ENCODE measurements at regions not wholly inside any gene's neighbourhood (a gene's known extent, or its start where the extent isn't known, plus 50 kb on each side); places are given as distances from the start of the nearest gene placed in this dataset.

DNA sequence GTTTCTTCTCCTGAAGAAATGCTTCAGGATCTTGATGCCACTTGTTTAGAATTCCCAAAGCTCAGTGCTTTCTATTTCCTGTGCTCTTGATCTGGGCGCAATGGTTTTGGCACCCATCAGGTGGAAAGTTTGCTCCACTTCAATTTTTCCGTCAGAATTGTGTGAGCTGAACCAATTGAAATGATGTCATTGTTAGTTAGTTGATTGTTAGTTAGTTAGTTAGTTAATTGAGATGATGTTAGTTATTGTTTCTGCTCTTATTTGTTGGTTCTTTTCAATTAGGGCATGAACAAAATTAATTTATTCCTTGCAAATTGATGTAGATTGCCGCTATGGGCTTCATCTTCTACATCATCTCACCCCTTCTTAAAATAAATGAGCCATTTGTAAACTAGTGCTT is 252.6 kb downstream of the BAMBI start:
- no peak for TF ChIP-seq CREBBP (IDR thresholded peaks at IDR 0.05; ENCODE audit: low read depth, low read length)
- TF ChIP-seq, protein P1, sequence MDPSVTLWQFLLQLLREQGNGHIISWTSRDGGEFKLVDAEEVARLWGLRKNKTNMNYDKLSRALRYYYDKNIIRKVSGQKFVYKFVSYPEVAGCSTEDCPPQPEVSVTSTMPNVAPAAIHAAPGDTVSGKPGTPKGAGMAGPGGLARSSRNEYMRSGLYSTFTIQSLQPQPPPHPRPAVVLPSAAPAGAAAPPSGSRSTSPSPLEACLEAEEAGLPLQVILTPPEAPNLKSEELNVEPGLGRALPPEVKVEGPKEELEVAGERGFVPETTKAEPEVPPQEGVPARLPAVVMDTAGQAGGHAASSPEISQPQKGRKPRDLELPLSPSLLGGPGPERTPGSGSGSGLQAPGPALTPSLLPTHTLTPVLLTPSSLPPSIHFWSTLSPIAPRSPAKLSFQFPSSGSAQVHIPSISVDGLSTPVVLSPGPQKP (CRISPR knock-in tag; IDR thresholded peaks at IDR 0.05): no peak
- TF ChIP-seq RBM25 (IDR thresholded peaks at IDR 0.05; ENCODE audit: low read depth, low read length, severe bottlenecking): no peak
- TF ChIP-seq, protein P2, sequence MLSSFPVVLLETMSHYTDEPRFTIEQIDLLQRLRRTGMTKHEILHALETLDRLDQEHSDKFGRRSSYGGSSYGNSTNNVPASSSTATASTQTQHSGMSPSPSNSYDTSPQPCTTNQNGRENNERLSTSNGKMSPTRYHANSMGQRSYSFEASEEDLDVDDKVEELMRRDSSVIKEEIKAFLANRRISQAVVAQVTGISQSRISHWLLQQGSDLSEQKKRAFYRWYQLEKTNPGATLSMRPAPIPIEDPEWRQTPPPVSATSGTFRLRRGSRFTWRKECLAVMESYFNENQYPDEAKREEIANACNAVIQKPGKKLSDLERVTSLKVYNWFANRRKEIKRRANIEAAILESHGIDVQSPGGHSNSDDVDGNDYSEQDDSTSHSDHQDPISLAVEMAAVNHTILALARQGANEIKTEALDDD (IDR thresholded peaks at IDR 0.05): peak; percentile 39; the same call in 1 of the 2 replicates
- TF ChIP-seq ARID2 (IDR thresholded peaks at IDR 0.05): no peak
- TF ChIP-seq GATAD2B (IDR thresholded peaks at IDR 0.05; ENCODE audit: borderline replicate concordance): no peak
- no peak for TF ChIP-seq BRF1 (IDR thresholded peaks at IDR 0.05; ENCODE audit: borderline replicate concordance, extremely low read depth, insufficient read length)
- TF ChIP-seq, protein P3, sequence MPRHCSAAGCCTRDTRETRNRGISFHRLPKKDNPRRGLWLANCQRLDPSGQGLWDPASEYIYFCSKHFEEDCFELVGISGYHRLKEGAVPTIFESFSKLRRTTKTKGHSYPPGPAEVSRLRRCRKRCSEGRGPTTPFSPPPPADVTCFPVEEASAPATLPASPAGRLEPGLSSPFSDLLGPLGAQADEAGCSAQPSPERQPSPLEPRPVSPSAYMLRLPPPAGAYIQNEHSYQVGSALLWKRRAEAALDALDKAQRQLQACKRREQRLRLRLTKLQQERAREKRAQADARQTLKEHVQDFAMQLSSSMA (CRISPR knock-in tag; IDR thresholded peaks at IDR 0.05): no peak
- H4K20me1 ChIP-seq (replicated peaks; ENCODE audit: control insufficient read depth, insufficient read depth, low read length): no peaks in the 10 kb centered on the region
- intact Hi-C loops (cut with micrococcal nuclease) (no loop called here), in situ Hi-C loops (cut with MboI) (no loop called here)
- H3K9me3 ChIP-seq (replicated peaks; ENCODE audit: control insufficient read depth, insufficient read depth, low read depth, low read length): no peaks in the 10 kb centered on the region
- no peak overlapping the region for H3K9ac ChIP-seq (ENCODE audit: insufficient read depth in 1 of 2, low read depth in 2 of 2, low read length in 2 of 2)
- no peaks in the 10 kb centered on the region for H3K36me3 ChIP-seq (ENCODE audit: control insufficient read depth, insufficient read depth, low read length)
- H3K79me2 ChIP-seq (ENCODE audit: control insufficient read depth, insufficient read depth, low read length): no peaks in the 10 kb centered on the region
- H3K4me2 ChIP-seq (ENCODE audit: insufficient read depth, low read length): no peak overlapping the region
- no peaks in the 10 kb centered on the region for H3K27me3 ChIP-seq (ENCODE audit: control insufficient read depth in 2 of 2, insufficient read depth in 2 of 2, low read length in 2 of 2)
- no TSS peak for BruUV-seq (replicated peaks)
- no peaks in the 10 kb centered on the region for H3K9me1 ChIP-seq (ENCODE audit: control insufficient read depth, insufficient read depth, low read length)
- ATAC-seq (no peak), FAIRE-seq (no peak), DNase-seq (ENCODE audit: extremely low read depth in 1 of 4, low spot score in 3 of 4) (no peak)
- H3K4me3 ChIP-seq: no peak overlapping the region
- WGBS (ENCODE audit: insufficient coverage, low coverage, missing lambda C conversion rate): 41% methylated on average over 3 of the region's 3 CpGs
- no peak overlapping the region for H3K27ac ChIP-seq (ENCODE audit: extremely low read depth, low read depth, low read length)
- ChIA-PET POLR2A (no interaction called here), CTCF (ENCODE audit: low intra/inter-chr PET ratio) (no interaction called here)
- peaks cover 0 to 5% of the 10 kb centered on the region in 2 experiments; a peak in 1 of 5 replicates for H3K4me1 ChIP-seq (replicated peaks in 1 of 2; ENCODE audit: control insufficient read depth in 2 of 2, insufficient read depth in 2 of 2, low read length in 2 of 2)
- H2AFZ ChIP-seq (ENCODE audit: low read depth, low read length): no peak overlapping the region
